Osteocyte (in vitro differentiated cells): ENCODE measurements at regions not wholly inside any gene's neighbourhood (a gene's known extent, or its start where the extent isn't known, plus 50 kb on each side); places are given as distances from the start of the nearest gene placed in this dataset.

Source experiments
- DNase-seq: peaks from one replicate; pipeline ENCODE4 v3.0.0; 2021; ENCODE audit warnings: mixed read lengths; ENCODE audit not compliant: unreplicated experiment; ENCODE audit errors: extremely low spot score
- H3K27ac Mint-ChIP-seq: one replicate; pipeline ENCODE4 v1.8.0; 2021; ENCODE audit warnings: mild to moderate bottlenecking, mixed read lengths; ENCODE audit not compliant: unreplicated experiment
- H3K27me3 Mint-ChIP-seq: one replicate; pipeline ENCODE4 v1.8.0; 2021; ENCODE audit warnings: mixed read lengths; ENCODE audit not compliant: unreplicated experiment
- H3K36me3 Mint-ChIP-seq: one replicate; pipeline ENCODE4 v1.8.0; 2021; ENCODE audit warnings: mixed read lengths; ENCODE audit not compliant: unreplicated experiment
- H3K4me1 Mint-ChIP-seq: one replicate; pipeline ENCODE4 v1.8.0; 2021; ENCODE audit warnings: mixed read lengths; ENCODE audit not compliant: unreplicated experiment
- H3K4me3 Mint-ChIP-seq: one replicate; pipeline ENCODE4 v1.8.0; 2021; ENCODE audit warnings: mild to moderate bottlenecking, moderate library complexity, mixed read lengths; ENCODE audit not compliant: unreplicated experiment
- H3K9me3 Mint-ChIP-seq: one replicate; pipeline ENCODE4 v1.8.0; 2021; ENCODE audit warnings: mixed read lengths; ENCODE audit not compliant: unreplicated experiment
- TF ChIP-seq, protein P1 (sequence below): fragments of 200-600 bp; sonication (generic); IDR thresholded peaks from 2 replicates; pipeline ENCODE4 v1.5.0; 2021; ENCODE audit warnings: antibody characterized with exemption, mild to moderate bottlenecking, moderate library complexity

DNA sequence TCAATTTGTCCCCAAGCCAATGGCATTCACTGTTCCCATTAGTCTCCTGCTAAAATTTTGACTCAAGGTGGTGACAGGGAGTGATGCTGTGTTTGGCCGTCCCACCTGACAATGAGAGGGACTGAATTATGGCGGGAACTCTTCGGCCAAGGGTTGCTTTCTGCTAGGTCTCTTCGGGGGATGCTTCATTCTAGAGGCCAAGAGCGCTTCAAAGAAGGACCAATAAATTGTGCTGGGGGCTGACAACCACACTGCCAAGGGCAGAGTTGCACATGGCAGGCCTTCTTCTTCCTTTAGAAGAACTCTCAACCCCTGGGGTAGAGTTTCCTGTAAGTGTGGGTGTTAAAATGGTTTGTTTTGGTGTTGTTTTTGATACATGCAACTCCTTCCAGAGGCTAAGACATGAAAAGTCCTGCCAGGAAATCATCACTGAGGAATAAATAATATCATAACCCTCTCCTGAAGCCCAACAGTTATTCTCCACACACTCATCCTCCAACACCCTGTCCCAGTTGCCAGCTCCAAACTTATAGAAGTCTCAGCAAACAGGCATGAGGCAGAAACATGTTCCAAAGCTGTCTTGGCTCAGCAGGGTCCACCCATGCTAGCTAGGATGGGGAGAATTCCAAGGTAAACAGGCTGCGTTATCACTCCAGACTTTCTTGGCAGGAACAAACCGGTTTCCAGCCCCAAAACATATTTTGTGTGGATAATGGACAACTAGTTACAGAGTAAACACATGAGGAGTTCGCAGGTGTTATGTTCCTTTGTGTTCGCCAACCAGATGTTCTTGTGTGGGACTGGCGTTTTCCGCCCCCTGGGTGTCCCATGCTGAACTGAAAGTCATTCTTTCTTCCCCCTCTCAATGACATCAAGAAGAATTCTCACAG is 396.7 kb upstream of the RGMA start:
- no peaks in the 10 kb centered on the region for H3K9me3 Mint-ChIP-seq
- H3K4me3 Mint-ChIP-seq: no peak overlapping the region
- DNase-seq: no peak
- H3K36me3 Mint-ChIP-seq: no peaks in the 10 kb centered on the region
- TF ChIP-seq, protein P1, sequence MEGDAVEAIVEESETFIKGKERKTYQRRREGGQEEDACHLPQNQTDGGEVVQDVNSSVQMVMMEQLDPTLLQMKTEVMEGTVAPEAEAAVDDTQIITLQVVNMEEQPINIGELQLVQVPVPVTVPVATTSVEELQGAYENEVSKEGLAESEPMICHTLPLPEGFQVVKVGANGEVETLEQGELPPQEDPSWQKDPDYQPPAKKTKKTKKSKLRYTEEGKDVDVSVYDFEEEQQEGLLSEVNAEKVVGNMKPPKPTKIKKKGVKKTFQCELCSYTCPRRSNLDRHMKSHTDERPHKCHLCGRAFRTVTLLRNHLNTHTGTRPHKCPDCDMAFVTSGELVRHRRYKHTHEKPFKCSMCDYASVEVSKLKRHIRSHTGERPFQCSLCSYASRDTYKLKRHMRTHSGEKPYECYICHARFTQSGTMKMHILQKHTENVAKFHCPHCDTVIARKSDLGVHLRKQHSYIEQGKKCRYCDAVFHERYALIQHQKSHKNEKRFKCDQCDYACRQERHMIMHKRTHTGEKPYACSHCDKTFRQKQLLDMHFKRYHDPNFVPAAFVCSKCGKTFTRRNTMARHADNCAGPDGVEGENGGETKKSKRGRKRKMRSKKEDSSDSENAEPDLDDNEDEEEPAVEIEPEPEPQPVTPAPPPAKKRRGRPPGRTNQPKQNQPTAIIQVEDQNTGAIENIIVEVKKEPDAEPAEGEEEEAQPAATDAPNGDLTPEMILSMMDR: peak; percentile 13
- peaks cover 7% of the 10 kb centered on the region for H3K4me1 Mint-ChIP-seq
- no peak overlapping the region for H3K27ac Mint-ChIP-seq
- H3K27me3 Mint-ChIP-seq: no peaks in the 10 kb centered on the region

DNA sequence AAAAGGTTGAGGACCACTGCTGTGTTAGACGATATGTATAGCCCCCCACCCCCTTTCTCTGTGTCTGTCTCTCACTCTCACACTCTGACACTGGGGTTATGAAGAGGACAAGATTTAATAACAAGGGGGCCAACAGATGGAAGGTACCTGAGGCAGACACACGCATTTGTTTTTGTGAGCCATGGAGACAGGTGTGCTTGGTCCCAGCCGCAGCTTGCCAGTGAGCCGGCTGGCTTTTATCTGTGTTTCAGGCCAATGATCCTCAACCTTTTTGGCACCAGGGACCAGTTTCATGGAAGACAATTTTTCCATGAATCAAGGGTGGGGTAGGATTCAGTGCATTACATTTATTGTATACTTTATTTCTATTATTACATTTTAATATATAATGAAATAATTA is 394.9 kb upstream of the RGMA start:
- H3K27ac Mint-ChIP-seq: no peak overlapping the region
- H3K36me3 Mint-ChIP-seq: no peaks in the 10 kb centered on the region
- no peak for DNase-seq
- no peak overlapping the region for H3K4me3 Mint-ChIP-seq
- TF ChIP-seq, protein P1: no peak
- H3K4me1 Mint-ChIP-seq: peaks cover 7% of the 10 kb centered on the region
- no peaks in the 10 kb centered on the region for H3K9me3 Mint-ChIP-seq
- no peaks in the 10 kb centered on the region for H3K27me3 Mint-ChIP-seq

DNA sequence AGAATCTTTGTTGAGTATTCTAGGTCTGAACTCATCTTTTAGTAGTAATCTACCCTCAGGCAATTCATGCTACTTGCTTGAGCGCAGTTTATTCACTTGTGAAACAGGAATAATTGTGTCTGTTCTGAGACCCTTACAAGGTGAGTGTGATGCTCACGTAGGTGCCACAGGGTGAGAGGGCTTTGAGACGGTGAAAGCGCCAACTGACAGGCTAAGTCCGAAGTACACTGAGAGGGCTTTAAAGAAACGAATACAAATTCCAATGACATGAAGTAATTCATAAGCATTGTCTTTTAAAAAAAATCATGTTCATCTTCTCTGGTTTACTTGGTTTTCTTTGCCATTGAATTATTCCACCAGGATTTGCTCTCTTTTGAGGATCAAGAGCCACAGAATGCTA is 393.7 kb upstream of the RGMA start:
- no peaks in the 10 kb centered on the region for H3K9me3 Mint-ChIP-seq
- H3K27ac Mint-ChIP-seq: no peak overlapping the region
- H3K4me1 Mint-ChIP-seq: peaks cover 7% of the 10 kb centered on the region
- no peak for DNase-seq
- H3K27me3 Mint-ChIP-seq: no peaks in the 10 kb centered on the region
- no peaks in the 10 kb centered on the region for H3K36me3 Mint-ChIP-seq
- H3K4me3 Mint-ChIP-seq: no peak overlapping the region
- TF ChIP-seq, protein P1: no peak

DNA sequence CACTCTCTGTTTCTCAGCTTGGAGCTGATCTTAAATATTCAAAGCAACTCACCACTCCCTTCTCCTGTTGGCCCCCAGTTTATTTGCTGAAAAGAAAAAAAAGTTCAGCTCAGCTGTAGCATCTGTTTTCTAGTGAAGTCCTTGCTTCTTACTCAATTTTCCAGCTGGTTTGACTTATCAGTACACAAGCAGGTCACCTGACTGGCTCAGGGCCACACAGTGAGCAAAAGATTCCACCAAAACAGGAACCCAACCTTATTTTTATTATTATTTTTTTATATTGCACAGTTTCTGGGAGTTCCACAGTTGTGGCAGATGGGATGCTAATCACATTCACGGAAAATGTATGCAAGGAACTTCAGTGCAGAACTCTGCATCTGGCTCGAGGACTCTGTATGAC is 390.7 kb upstream of the RGMA start:
- H3K4me3 Mint-ChIP-seq: no peak overlapping the region
- no peaks in the 10 kb centered on the region for H3K36me3 Mint-ChIP-seq
- TF ChIP-seq, protein P1: no peak
- no peaks in the 10 kb centered on the region for H3K4me1 Mint-ChIP-seq
- no peak for DNase-seq
- H3K27ac Mint-ChIP-seq: no peak overlapping the region
- H3K9me3 Mint-ChIP-seq: no peaks in the 10 kb centered on the region
- H3K27me3 Mint-ChIP-seq: no peaks in the 10 kb centered on the region

DNA sequence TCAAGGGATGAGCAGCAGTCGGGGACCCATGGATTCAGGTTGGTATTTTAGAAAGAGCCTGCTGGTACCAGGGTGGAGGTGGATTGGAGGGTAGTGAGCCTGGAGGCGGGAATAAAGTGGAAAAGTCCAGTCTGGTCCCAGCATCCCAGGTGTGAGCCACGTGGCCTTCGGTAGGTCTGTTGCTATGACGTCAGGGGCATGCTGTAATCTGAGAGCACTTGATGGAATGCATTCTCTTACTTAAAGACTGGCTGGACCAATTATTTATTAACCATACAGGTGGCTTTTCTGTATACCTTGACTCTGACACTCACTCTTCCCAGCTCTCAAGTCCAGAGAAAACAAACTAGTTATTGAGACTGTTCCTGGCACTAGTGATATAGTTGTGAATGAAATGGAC is 389.9 kb upstream of the RGMA start:
- no peak overlapping the region for H3K27ac Mint-ChIP-seq
- no peak overlapping the region for H3K4me3 Mint-ChIP-seq
- no peaks in the 10 kb centered on the region for H3K27me3 Mint-ChIP-seq
- TF ChIP-seq, protein P1: no peak
- no peaks in the 10 kb centered on the region for H3K4me1 Mint-ChIP-seq
- H3K36me3 Mint-ChIP-seq: no peaks in the 10 kb centered on the region
- DNase-seq: no peak
- H3K9me3 Mint-ChIP-seq: no peaks in the 10 kb centered on the region
